HEK293T (cell line): ENCODE measurements at regions not wholly inside any gene's neighbourhood (a gene's known extent, or its start where the extent isn't known, plus 50 kb on each side); places are given as distances from the start of the nearest gene placed in this dataset.

Source experiments
- BHLHE40 ChIP-seq: fragments of 450-650 bp; IDR thresholded peaks from 2 replicates; pipeline ENCODE4 v1.6.1; 2016; ENCODE audit warnings: mild to moderate bottlenecking, moderate library complexity, borderline replicate concordance
- LEF1 ChIP-seq: fragments of 450-650 bp; IDR thresholded peaks from 2 replicates; pipeline ENCODE4 v1.6.1; 2017; ENCODE audit warnings: mild to moderate bottlenecking, borderline replicate concordance

- TF ChIP-seq BHLHE40: no peak
- TF ChIP-seq LEF1: no peak
Measured at GRCh38 chr6:128659276-128659675, 138.9 kb upstream of the PTPRK start.
